GM10248 (cell line): ENCODE measurements at regions not wholly inside any gene's neighbourhood (a gene's known extent, or its start where the extent isn't known, plus 50 kb on each side); places are given as distances from the start of the nearest gene placed in this dataset.

Experiments
- CTCF ChIA-PET: fragments of 300-600 bp; sonication (Branson Sonifier 250); formaldehyde crosslinking; extraction: SDS; loops from one replicate; lab custom pipeline; 2021; ENCODE audit warnings: antibody characterized with exemption; lab: Yijun Ruan, JAX
- POLR2A ChIA-PET: fragments of 350-650 bp; sonication (Branson Sonifier 250); formaldehyde crosslinking; extraction: SDS; loops from one replicate; lab custom pipeline; 2020; ENCODE audit warnings: antibody characterized with exemption; lab: Yijun Ruan, JAX
- DNase-seq: peaks from one replicate; pipeline ENCODE4 v3.0.0; 2012; ENCODE audit errors: extremely low spot score
- CTCF ChIP-seq: IDR thresholded peaks from 2 replicates; pipeline ENCODE4 v1.5.1; 2012; ENCODE audit warnings: mild to moderate bottlenecking, low read depth; ENCODE audit errors: extremely low read depth, missing control alignments, control extremely low read depth

GRCh38 chr10:128964100-128964403, 503.0 kb upstream of the MGMT start:
- POLR2A ChIA-PET, result no interaction called here
- CTCF ChIA-PET, result no interaction called here

GRCh38 chr10:128967980-128968756, 498.9 kb upstream of the MGMT start:
- no peak for DNase-seq
- TF ChIP-seq CTCF, result no peak
- ChIA-PET CTCF (no interaction called here), POLR2A (no interaction called here)

More at GRCh38 chr10:128964100-128964403, 503.0 kb upstream of the MGMT start:
- TF ChIP-seq CTCF, result no peak
- no peak for DNase-seq

- no peak for TF ChIP-seq CTCF
- DNase-seq, result no peak
- ChIA-PET CTCF (no interaction called here), POLR2A (no interaction called here)
Observed at GRCh38 chr10:128969551-128969950, 497.5 kb upstream of the MGMT start.

- TF ChIP-seq CTCF, result no peak
- POLR2A ChIA-PET, result no interaction called here
- DNase-seq, result no peak
- CTCF ChIA-PET, result no interaction called here
Observed at GRCh38 chr10:128971374-128972035, 495.5 kb upstream of the MGMT start.

DNA sequence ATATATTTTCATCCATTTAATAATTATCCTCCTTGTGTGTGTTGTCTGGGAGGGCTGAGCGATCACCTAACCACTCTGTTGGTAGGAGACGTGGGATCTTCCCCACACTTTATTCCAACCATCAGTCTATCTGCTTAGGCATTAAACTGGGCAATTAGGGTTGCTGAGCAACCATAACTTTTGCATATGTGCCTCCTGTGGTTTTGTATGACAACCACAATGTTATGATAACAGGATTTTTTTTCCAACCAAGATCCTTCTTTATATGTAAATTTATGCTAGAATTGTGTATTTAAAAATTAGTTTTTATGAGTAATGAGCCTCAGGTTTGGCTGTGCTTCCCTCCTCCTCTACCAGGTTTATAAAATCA, 495.0 kb upstream of the MGMT start:
- CTCF ChIA-PET, result no interaction called here

GRCh38 chr10:128973221-128973620, 493.8 kb upstream of the MGMT start:
- no peak for DNase-seq
- no peak for TF ChIP-seq CTCF
- POLR2A ChIA-PET, result no interaction called here
- CTCF ChIA-PET, result no interaction called here

More for the DNA sequence above, 495.0 kb upstream of the MGMT start:
- DNase-seq, result no peak
- POLR2A ChIA-PET, result no interaction called here
- TF ChIP-seq CTCF, result no peak
